HepG2 (cell line): ENCODE measurements at regions not wholly inside any gene's neighbourhood (a gene's known extent, or its start where the extent isn't known, plus 50 kb on each side); places are given as distances from the start of the nearest gene placed in this dataset.

Source experiments
- ATAC-seq: fragments of 200-7000 bp; cut with Tn5 transposase; 3 replicates; pipeline ENCODE4 v1.9.1; 2020; ENCODE audit warnings: mild to moderate bottlenecking, moderate library complexity
- BruUV-seq: library from RNA; stranded (reverse); fragments of 400-500 nt; replicated peaks from 2 replicates; lab custom pipeline; 2021; lab: Mats Ljungman, UMichigan
- CTCF ChIA-PET: fragments of 300-600 bp; formaldehyde crosslinking; extraction: SDS; loops from one replicate; lab custom pipeline; 2021; ENCODE audit warnings: low total read pairs, inconsistent platforms, low intra/inter-chr PET ratio; lab: Yijun Ruan, JAX
- POLR2A ChIA-PET: fragments of 350-600 bp; sonication (Branson Sonifier 250); formaldehyde crosslinking; loops from one replicate; lab custom pipeline; 2020; ENCODE audit warnings: antibody characterized with exemption, inconsistent platforms; lab: Yijun Ruan, JAX
- DNase-seq: peaks from one replicate; pipeline ENCODE4 v3.0.0-alpha.2; 2015; ENCODE audit warnings: low spot score
- FAIRE-seq: peaks from 3 replicates; lab custom pipeline; 2011; peaks lifted over from hg19 to GRCh38; lab: Jason Lieb, UNC
- H2AFZ ChIP-seq: one replicate; pipeline ENCODE4 v1.6.1; 2011; ENCODE audit warnings: low read length, inconsistent platforms
- H3K27ac ChIP-seq: fragments of 300-600 bp; 3 replicates; pipeline ENCODE4 v1.8.0; 2011; ENCODE audit warnings: mixed run types, mild to moderate bottlenecking, mixed read lengths, low read length, inconsistent platforms; ENCODE audit not compliant: insufficient read depth; ENCODE audit errors: extremely low read length
- H3K27me3 ChIP-seq, 2 experiments: fragments of 200-600 bp in 1 of 2; 2 replicates in 1 of 2; 3 replicates in 1 of 2; pipeline versions ENCODE4 v1.6.0 to v1.8.0; 2011; ENCODE audit warnings: low read length in 2 of 2, mild to moderate bottlenecking in 2 of 2, moderate library complexity in 2 of 2, inconsistent platforms in 1 of 2; ENCODE audit not compliant: insufficient read depth in 2 of 2, control insufficient read depth in 1 of 2
- H3K36me3 ChIP-seq, 2 experiments: fragments of 200-600 bp in 1 of 2; replicated peaks in 1 of 2; 2 replicates in 1 of 2; 3 replicates in 1 of 2; pipeline versions ENCODE4 v1.5.1 to v1.8.0; 2011; ENCODE audit warnings: low read length in 2 of 2, inconsistent platforms in 1 of 2; ENCODE audit not compliant: insufficient read depth in 2 of 2, control insufficient read depth in 1 of 2
- H3K4me1 ChIP-seq: 2 replicates; pipeline ENCODE4 v1.5.1; 2012; ENCODE audit warnings: low read length, inconsistent platforms; ENCODE audit not compliant: insufficient read depth
- H3K4me2 ChIP-seq: 2 replicates; pipeline ENCODE4 v1.6.0; 2011; ENCODE audit warnings: low read depth, low read length, inconsistent platforms
- H3K4me3 ChIP-seq, 3 experiments: fragments of 200-600 bp in 1 of 3; sonication (generic), shearing (Covaris generic) in 1 of 3; replicated peaks in 1 of 3; 2 replicates each; pipeline ENCODE4 v1.5.1; 2011 to 2016; ENCODE audit warnings: low read length in 3 of 3, inconsistent platforms in 2 of 3, low read depth in 2 of 3, mild to moderate bottlenecking in 2 of 3, control low read depth in 1 of 3, mixed read lengths in 1 of 3; ENCODE audit not compliant: insufficient read depth in 1 of 3
- H3K79me2 ChIP-seq: one replicate; pipeline ENCODE4 v1.6.1; 2011; ENCODE audit warnings: low read length, inconsistent platforms; ENCODE audit not compliant: insufficient read depth
- H3K9ac ChIP-seq: 2 replicates; pipeline ENCODE4 v1.6.0; 2011; ENCODE audit warnings: mild to moderate bottlenecking, low read depth, low read length, inconsistent platforms; ENCODE audit not compliant: insufficient read depth
- H3K9me3 ChIP-seq: 2 replicates; pipeline ENCODE4 v1.5.1; 2012; ENCODE audit warnings: mild to moderate bottlenecking, low read length
- H4K20me1 ChIP-seq: 2 replicates; pipeline ENCODE4 v1.6.0; 2011; ENCODE audit warnings: inconsistent platforms, mild to moderate bottlenecking, low read length, moderate library complexity; ENCODE audit not compliant: insufficient read depth
- ATF7 ChIP-seq, 2 experiments: fragments of 450-650 bp in 1 of 2; sonication (generic) in 1 of 2; formaldehyde crosslinking in 1 of 2; IDR thresholded peaks; 2 replicates each; pipeline versions ENCODE4 v1.4.0 to v1.6.1; 2016 to 2020; ENCODE audit warnings: antibody characterized with exemption in 1 of 2, mild to moderate bottlenecking in 1 of 2, missing genetic modification reagents in 1 of 2
- CREB1 ChIP-seq, 2 experiments: fragments of 450-650 bp in 1 of 2; IDR thresholded peaks; 2 replicates each; pipeline ENCODE4 v1.6.1; 2016 to 2017; ENCODE audit warnings: control low read depth in 1 of 2, mild to moderate bottlenecking in 1 of 2, missing compliant biosample characterization in 1 of 2, missing genetic modification characterization in 1 of 2
- ESRRA ChIP-seq: sonication (generic); formaldehyde crosslinking; IDR thresholded peaks from 2 replicates; pipeline ENCODE4 v1.5.1; 2020; ENCODE audit warnings: mild to moderate bottlenecking, low read depth, missing genetic modification reagents
- MIER3 ChIP-seq: IDR thresholded peaks from 2 replicates; pipeline ENCODE4 v1.6.1; 2016; ENCODE audit warnings: missing compliant biosample characterization, borderline replicate concordance
- PHF8 ChIP-seq: sonication (generic); formaldehyde crosslinking; IDR thresholded peaks from 2 replicates; pipeline ENCODE4 v1.5.0; 2020; ENCODE audit warnings: missing genetic modification reagents
- SIN3A ChIP-seq: IDR thresholded peaks from 2 replicates; pipeline ENCODE4 v1.6.1; 2011; ENCODE audit warnings: low read depth, mild to moderate bottlenecking, control low read depth, low read length, borderline replicate concordance
- TEAD3 ChIP-seq: optimal IDR thresholded peaks from 2 replicates; pipeline ENCODE3; 2016; ENCODE audit warnings: borderline replicate concordance
- TGIF2 ChIP-seq: IDR thresholded peaks from 2 replicates; pipeline ENCODE4 v1.6.1; 2016; ENCODE audit warnings: control low read depth, missing compliant biosample characterization
- ZBTB44 ChIP-seq: sonication (generic); formaldehyde crosslinking; IDR thresholded peaks from 2 replicates; pipeline ENCODE4 v1.4.0; 2020; ENCODE audit warnings: missing genetic modification reagents
- ZKSCAN1 ChIP-seq: fragments of 150-350 bp; IDR thresholded peaks from 2 replicates; pipeline ENCODE4 v1.6.1; 2014; ENCODE audit warnings: low read length
- ZNF235 ChIP-seq: sonication (generic); formaldehyde crosslinking; IDR thresholded peaks from 2 replicates; pipeline ENCODE4 v1.8.1; 2023; ENCODE audit warnings: mild to moderate bottlenecking, missing genetic modification reagents, borderline replicate concordance
- ZNF264 ChIP-seq: sonication (generic); formaldehyde crosslinking; IDR thresholded peaks from 2 replicates; pipeline ENCODE4 v1.4.0; 2020; ENCODE audit warnings: missing genetic modification reagents
- ZNF275 ChIP-seq: sonication (generic); formaldehyde crosslinking; IDR thresholded peaks from 2 replicates; pipeline ENCODE4 v1.8.0; 2022; ENCODE audit warnings: missing genetic modification reagents, mild to moderate bottlenecking, inconsistent platforms, borderline replicate concordance
- ZNF468 ChIP-seq: sonication (generic); formaldehyde crosslinking; IDR thresholded peaks from 2 replicates; pipeline ENCODE4 v1.8.0; 2022; ENCODE audit warnings: mild to moderate bottlenecking, moderate library complexity, missing genetic modification reagents
- ZNF841 ChIP-seq: sonication (generic); formaldehyde crosslinking; IDR thresholded peaks from 2 replicates; pipeline ENCODE4 v1.8.1; 2023; ENCODE audit warnings: missing genetic modification reagents, borderline replicate concordance
- WGBS: methylation state at CpG from one replicate; pipeline ENCODE4 v1.1.6; 2017; ENCODE audit warnings: low lambda C conversion rate; 5-methylcytosine and 5-hydroxymethylcytosine counted together
- in situ Hi-C: cut with HindIII; loops from 2 replicates; pipeline ENCODE4 v1.10.0; 2017; ENCODE audit warnings: low pct_unique_long_range_greater_than_20kb; ENCODE audit not compliant: extremely low pct_ligation_motif_present
- intact Hi-C: fragments of 100-400 bp; cut with micrococcal nuclease; formaldehyde crosslinking; loops from one replicate; pipeline ENCODE4 v1.10.0; 2022; ENCODE audit not compliant: unreplicated experiment
- TF ChIP-seq, protein P1 (sequence below): sonication (generic); formaldehyde crosslinking; conservative IDR thresholded peaks from 2 replicates; pipeline ENCODE4 v1.4.0; 2020; ENCODE audit warnings: missing genetic modification reagents
- TF ChIP-seq, protein P2 (sequence below): sonication (generic); formaldehyde crosslinking; IDR thresholded peaks from 2 replicates; pipeline ENCODE4 v1.4.0; 2020; ENCODE audit warnings: mild to moderate bottlenecking, missing genetic modification reagents

DNA sequence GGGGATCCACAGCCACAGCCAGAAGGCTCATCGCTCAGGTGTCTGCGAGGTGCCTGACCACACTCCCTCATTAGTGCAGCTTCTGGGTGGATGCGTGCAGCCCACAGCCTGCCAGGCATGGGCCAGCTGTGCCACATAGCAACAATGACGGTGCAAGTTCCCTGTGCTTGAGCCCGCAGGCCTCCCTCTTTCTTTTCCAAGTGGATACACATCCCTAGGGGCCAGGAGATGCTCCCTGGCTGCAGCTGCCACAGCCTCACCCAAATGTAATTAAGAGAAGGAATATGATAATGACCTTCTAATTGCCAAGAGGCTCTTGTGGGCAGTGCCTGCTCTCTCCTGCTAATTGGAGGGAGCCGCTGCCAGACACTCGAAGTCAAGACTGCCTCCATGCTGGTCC lies 116.0 kb upstream of the PPP1R26 start:
- peaks cover 3 to 24% of the 10 kb centered on the region in 2 experiments; a peak in 3 of 5 replicates for H3K27me3 ChIP-seq
- no TSS peak for BruUV-seq
- H4K20me1 ChIP-seq, result no peaks in the 10 kb centered on the region
- ChIA-PET CTCF (no interaction called here), POLR2A (no interaction called here)
- intact Hi-C loops, result no loop called here
- no peak for ATAC-seq
- no peak overlapping the region for H3K4me3 ChIP-seq
- no peak for DNase-seq
- H2AFZ ChIP-seq, result no peak overlapping the region
- no peak overlapping the region for H3K27ac ChIP-seq
- FAIRE-seq, result no peak
- WGBS, result 0% methylated on average over 1 of the region's 7 CpGs
- no peaks in the 10 kb centered on the region for H3K36me3 ChIP-seq
- H3K9me3 ChIP-seq, result no peaks in the 10 kb centered on the region
- H3K79me2 ChIP-seq, result no peaks in the 10 kb centered on the region
- no peak overlapping the region for H3K9ac ChIP-seq
- in situ Hi-C loops, result no loop called here
- H3K4me1 ChIP-seq, result no peaks in the 10 kb centered on the region
- H3K4me2 ChIP-seq, result no peak overlapping the region
- TF ChIP-seq PHF8 (CRISPR knock-in tag), result no peak
- TF ChIP-seq ESRRA (CRISPR knock-in tag), result no peak
- TF ChIP-seq ZNF841 (CRISPR knock-in tag), result no peak
- TF ChIP-seq, protein P1, sequence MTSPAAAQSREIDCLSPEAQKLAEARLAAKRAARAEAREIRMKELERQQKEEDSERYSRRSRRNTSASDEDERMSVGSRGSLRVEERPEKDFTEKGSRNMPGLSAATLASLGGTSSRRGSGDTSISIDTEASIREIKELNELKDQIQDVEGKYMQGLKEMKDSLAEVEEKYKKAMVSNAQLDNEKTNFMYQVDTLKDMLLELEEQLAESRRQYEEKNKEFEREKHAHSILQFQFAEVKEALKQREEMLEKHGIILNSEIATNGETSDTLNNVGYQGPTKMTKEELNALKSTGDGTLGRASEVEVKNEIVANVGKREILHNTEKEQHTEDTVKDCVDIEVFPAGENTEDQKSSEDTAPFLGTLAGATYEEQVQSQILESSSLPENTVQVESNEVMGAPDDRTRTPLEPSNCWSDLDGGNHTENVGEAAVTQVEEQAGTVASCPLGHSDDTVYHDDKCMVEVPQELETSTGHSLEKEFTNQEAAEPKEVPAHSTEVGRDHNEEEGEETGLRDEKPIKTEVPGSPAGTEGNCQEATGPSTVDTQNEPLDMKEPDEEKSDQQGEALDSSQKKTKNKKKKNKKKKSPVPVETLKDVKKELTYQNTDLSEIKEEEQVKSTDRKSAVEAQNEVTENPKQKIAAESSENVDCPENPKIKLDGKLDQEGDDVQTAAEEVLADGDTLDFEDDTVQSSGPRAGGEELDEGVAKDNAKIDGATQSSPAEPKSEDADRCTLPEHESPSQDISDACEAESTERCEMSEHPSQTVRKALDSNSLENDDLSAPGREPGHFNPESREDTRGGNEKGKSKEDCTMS (CRISPR knock-in tag), result no peak
- no peak for TF ChIP-seq MIER3 (CRISPR knock-in tag)
- TF ChIP-seq, protein P2, sequence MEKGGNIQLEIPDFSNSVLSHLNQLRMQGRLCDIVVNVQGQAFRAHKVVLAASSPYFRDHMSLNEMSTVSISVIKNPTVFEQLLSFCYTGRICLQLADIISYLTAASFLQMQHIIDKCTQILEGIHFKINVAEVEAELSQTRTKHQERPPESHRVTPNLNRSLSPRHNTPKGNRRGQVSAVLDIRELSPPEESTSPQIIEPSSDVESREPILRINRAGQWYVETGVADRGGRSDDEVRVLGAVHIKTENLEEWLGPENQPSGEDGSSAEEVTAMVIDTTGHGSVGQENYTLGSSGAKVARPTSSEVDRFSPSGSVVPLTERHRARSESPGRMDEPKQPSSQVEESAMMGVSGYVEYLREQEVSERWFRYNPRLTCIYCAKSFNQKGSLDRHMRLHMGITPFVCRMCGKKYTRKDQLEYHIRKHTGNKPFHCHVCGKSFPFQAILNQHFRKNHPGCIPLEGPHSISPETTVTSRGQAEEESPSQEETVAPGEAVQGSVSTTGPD, result no peak
- no peak for TF ChIP-seq CREB1 (IDR thresholded peaks at IDR 0.05)
- TF ChIP-seq CREB1 (CRISPR knock-in tag; IDR thresholded peaks at IDR 0.05), result no peak
- no peak for TF ChIP-seq ZNF468 (CRISPR knock-in tag)
- no peak for TF ChIP-seq ZNF235 (CRISPR knock-in tag)
- TF ChIP-seq ZBTB44 (CRISPR knock-in tag), result no peak
- no peak for TF ChIP-seq ZKSCAN1
- no peak for TF ChIP-seq ZNF264 (CRISPR knock-in tag)
- no peak for TF ChIP-seq ATF7 (IDR thresholded peaks at IDR 0.05)
- no peak for TF ChIP-seq ATF7 (CRISPR knock-in tag; IDR thresholded peaks at IDR 0.05)
- no peak for TF ChIP-seq TGIF2 (CRISPR knock-in tag)
- TF ChIP-seq ZNF275 (CRISPR knock-in tag), result no peak
- TF ChIP-seq TEAD3, result no peak
- no peak for TF ChIP-seq SIN3A
